Testis (tissue), 2 donors: ENCODE measurements at regions not wholly inside any gene's neighbourhood (a gene's known extent, or its start where the extent isn't known, plus 50 kb on each side); places are given as distances from the start of the nearest gene placed in this dataset.

Source experiments
- DNase-seq: peaks from one replicate; pipeline ENCODE4 v3.0.0-alpha.2; 2019
- H3K27ac ChIP-seq, 2 donors: fragments of 200-600 bp; sonication (generic); one replicate each; pipeline ENCODE4 v1.5.1; 2019
- H3K27me3 ChIP-seq: fragments of 200-600 bp; sonication (generic); one replicate; pipeline ENCODE4 v1.5.1; 2019
- H3K36me3 ChIP-seq: fragments of 200-600 bp; sonication (generic); one replicate; pipeline ENCODE4 v1.5.1; 2017; ENCODE audit warnings: low read depth; ENCODE audit errors: missing control alignments
- H3K4me1 ChIP-seq: fragments of 200-600 bp; sonication (generic); one replicate; pipeline ENCODE4 v1.5.1; 2019
- H3K4me3 ChIP-seq, 2 donors: fragments of 200-600 bp; sonication (generic); one replicate each; pipeline ENCODE4 v1.5.1; 2017 to 2019
- H3K9me3 ChIP-seq: fragments of 200-600 bp; sonication (generic); one replicate; pipeline ENCODE4 v1.5.1; 2017
- CTCF ChIP-seq, 3 experiments: fragments of 450-650 bp in 2 of 3; fragments of 200-600 bp in 1 of 3; sonication (generic) in 1 of 3; IDR thresholded peaks; one replicate each; pipeline ENCODE4 v1.5.1; 2016 to 2019; ENCODE audit warnings: antibody characterized with exemption in 3 of 3, mild to moderate bottlenecking in 2 of 3, moderate library complexity in 1 of 3
- POLR2A ChIP-seq: fragments of 450-650 bp; IDR thresholded peaks from one replicate; pipeline ENCODE4 v1.6.1; 2017; ENCODE audit warnings: antibody characterized with exemption, mild to moderate bottlenecking, moderate library complexity
- WGBS, 2 donors: methylation state at CpG; one replicate each; pipeline ENCODE4 v1.1.5; 2018; 5-methylcytosine and 5-hydroxymethylcytosine counted together
- intact Hi-C: fragments of 100-400 bp; cut with DNase I; formaldehyde crosslinking; loops from one replicate; pipeline ENCODE4 v1.15.1; 2023; ENCODE audit warnings: low total_unique reads

GRCh38 chr6:21680611-21681010 lies 87.1 kb downstream of the SOX4 start:
- 94 to 95% methylated on average over 4 of the region's 4 CpGs for WGBS, 2 donors
- Histone ChIP-seq H3K36me3 (no peaks in the 10 kb centered on the region), H3K4me1 (no peaks in the 10 kb centered on the region), H3K27ac (no peak overlapping the region), H3K4me3 (no peak overlapping the region), H3K27me3 (no peaks in the 10 kb centered on the region), H3K9me3 (no peaks in the 10 kb centered on the region)
- no peak for TF ChIP-seq CTCF (IDR thresholded peaks at IDR 0.05)
- TF ChIP-seq POLR2A: no peak
- no peak for DNase-seq
- intact Hi-C loops: no loop called here

GRCh38 chr6:21690489-21690888 lies 96.9 kb downstream of the SOX4 start:
- no peaks in the 10 kb centered on the region for H3K9me3 ChIP-seq
- no peak overlapping the region for H3K4me3 ChIP-seq
- no peak for TF ChIP-seq POLR2A
- intact Hi-C loops: no loop called here
- H3K4me1 ChIP-seq: no peaks in the 10 kb centered on the region
- H3K27ac ChIP-seq: no peak overlapping the region
- no peaks in the 10 kb centered on the region for H3K27me3 ChIP-seq
- no peak for DNase-seq
- no peaks in the 10 kb centered on the region for H3K36me3 ChIP-seq

- H3K27ac ChIP-seq: no peak overlapping the region
- H3K36me3 ChIP-seq: no peaks in the 10 kb centered on the region
- H3K9me3 ChIP-seq: no peaks in the 10 kb centered on the region
- TF ChIP-seq CTCF (IDR thresholded peaks at IDR 0.05) (no peak), POLR2A (no peak)
- H3K27me3 ChIP-seq: no peaks in the 10 kb centered on the region
- no peak overlapping the region for H3K4me3 ChIP-seq
- 87 to 88% methylated on average over 5 of the region's 5 CpGs for WGBS, 2 donors
- no peaks in the 10 kb centered on the region for H3K4me1 ChIP-seq
- intact Hi-C loops: no loop called here
- no peak for DNase-seq
Measured at GRCh38 chr6:21691685-21692346, 98.3 kb downstream of the SOX4 start.

- H3K4me1 ChIP-seq: no peaks in the 10 kb centered on the region
- no peak overlapping the region for H3K4me3 ChIP-seq
- intact Hi-C loops: no loop called here
- TF ChIP-seq CTCF (IDR thresholded peaks at IDR 0.05): no peak
- TF ChIP-seq POLR2A: no peak
- no peaks in the 10 kb centered on the region for H3K27me3 ChIP-seq
- 75 to 91% methylated on average over 1 of the region's 1 CpG for WGBS, 2 donors
- no peak for DNase-seq
- no peaks in the 10 kb centered on the region for H3K36me3 ChIP-seq
- no peaks in the 10 kb centered on the region for H3K9me3 ChIP-seq
- H3K27ac ChIP-seq: no peak overlapping the region
Measured at GRCh38 chr6:21692721-21693120, 99.2 kb downstream of the SOX4 start.

GRCh38 chr6:21694168-21694567 lies 100.6 kb downstream of the SOX4 start:
- Histone ChIP-seq H3K27ac (no peak overlapping the region), H3K4me1 (no peaks in the 10 kb centered on the region), H3K9me3 (no peaks in the 10 kb centered on the region), H3K27me3 (no peaks in the 10 kb centered on the region), H3K36me3 (no peaks in the 10 kb centered on the region), H3K4me3 (no peak overlapping the region)
- TF ChIP-seq POLR2A: no peak
- no peak for TF ChIP-seq CTCF (IDR thresholded peaks at IDR 0.05)
- WGBS, 2 donors: 84 to 89% methylated on average over 2 of the region's 2 CpGs
- intact Hi-C loops: no loop called here
- DNase-seq: no peak
